Upper lobe of left lung (tissue), 4 donors: ENCODE measurements at regions not wholly inside any gene's neighbourhood (a gene's known extent, or its start where the extent isn't known, plus 50 kb on each side); places are given as distances from the start of the nearest gene placed in this dataset.

Experiments
- CTCF ChIP-seq, 6 experiments: fragments of 450-650 bp in 4 of 6; fragments of 200-600 bp in 2 of 6; sonication (generic) in 2 of 6; IDR thresholded peaks; one replicate each; pipeline ENCODE4 v1.5.1; 2016 to 2019; ENCODE audit warnings: antibody characterized with exemption in 6 of 6
- POLR2AphosphoS5 ChIP-seq, 2 donors: sonication (generic); formaldehyde crosslinking; IDR thresholded peaks; one replicate each; pipeline ENCODE4 v1.5.1; 2017; ENCODE audit warnings: antibody characterized with exemption in 2 of 2

- no peak for TF ChIP-seq CTCF (IDR thresholded peaks at IDR 0.05)
- TF ChIP-seq POLR2AphosphoS5 (IDR thresholded peaks at IDR 0.05), result no peak
Measured at GRCh38 chr2:22656426-22656825, 728.6 kb upstream of the KLHL29 start.
